GM12875 (cell line): ENCODE measurements at regions not wholly inside any gene's neighbourhood (a gene's known extent, or its start where the extent isn't known, plus 50 kb on each side); places are given as distances from the start of the nearest gene placed in this dataset.

Source experiments
- H3K4me3 ChIP-seq: one replicate; pipeline ENCODE4 v1.5.1; 2011; ENCODE audit warnings: low read depth, low read length, control low read depth
- CTCF ChIP-seq: IDR thresholded peaks from 2 replicates; pipeline ENCODE4 v1.5.1; 2011; ENCODE audit warnings: low read depth, mild to moderate bottlenecking, control low read depth, inconsistent platforms, low read length, moderate library complexity, borderline replicate concordance; ENCODE audit not compliant: insufficient read depth

GRCh38 chr2:121059651-121060649 is 225.1 kb downstream of the TFCP2L1 start:
- TF ChIP-seq CTCF, result no peak
- H3K4me3 ChIP-seq, result no peak overlapping the region

DNA sequence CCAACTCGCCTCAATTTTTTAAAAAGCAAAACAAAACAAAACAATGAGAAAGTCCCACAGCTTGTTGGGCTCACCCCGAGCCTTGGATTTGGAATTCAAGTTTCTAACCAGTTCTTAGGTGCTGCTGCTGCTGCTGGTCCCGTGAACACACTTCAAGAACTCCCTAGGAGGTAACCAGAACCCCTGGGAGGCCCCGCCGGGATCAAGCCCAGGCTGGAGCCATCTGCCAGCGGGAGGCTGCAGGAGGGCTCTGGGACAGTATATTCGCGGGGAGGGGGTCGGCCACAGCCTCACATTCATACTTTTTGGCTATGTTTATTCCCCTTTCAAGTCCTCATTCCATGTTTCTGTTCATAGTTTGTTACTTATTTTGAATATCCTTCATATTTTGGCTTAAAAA is 223.4 kb downstream of the TFCP2L1 start:
- H3K4me3 ChIP-seq, result no peak overlapping the region

GRCh38 chr2:121063471-121063870 is 221.5 kb downstream of the TFCP2L1 start:
- no peak overlapping the region for H3K4me3 ChIP-seq
- no peak for TF ChIP-seq CTCF

More for the DNA sequence above, 223.4 kb downstream of the TFCP2L1 start:
- no peak for TF ChIP-seq CTCF

DNA sequence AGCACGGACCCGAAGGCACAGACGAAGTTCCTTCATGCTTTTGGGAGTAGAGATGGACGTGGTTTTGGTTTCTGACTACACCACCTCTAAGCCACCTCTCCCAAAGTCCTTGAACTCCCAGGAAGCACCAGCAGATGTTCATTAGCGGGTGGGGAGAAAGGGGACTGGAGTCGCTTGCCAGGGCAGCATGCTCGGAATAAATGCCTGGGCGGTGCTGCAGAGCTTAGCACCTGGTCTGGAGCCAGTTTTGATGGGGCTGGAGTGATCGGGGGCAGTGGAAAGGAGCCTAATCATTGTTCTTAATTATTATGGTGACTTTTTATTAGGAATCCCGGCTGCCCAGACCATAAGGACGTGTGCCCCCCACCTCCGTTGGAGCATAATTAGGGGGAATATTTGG is 220.8 kb downstream of the TFCP2L1 start:
- no peak overlapping the region for H3K4me3 ChIP-seq
- TF ChIP-seq CTCF, result no peak

GRCh38 chr2:121065239-121065638 is 219.8 kb downstream of the TFCP2L1 start:
- no peak overlapping the region for H3K4me3 ChIP-seq
- TF ChIP-seq CTCF, result no peak

DNA sequence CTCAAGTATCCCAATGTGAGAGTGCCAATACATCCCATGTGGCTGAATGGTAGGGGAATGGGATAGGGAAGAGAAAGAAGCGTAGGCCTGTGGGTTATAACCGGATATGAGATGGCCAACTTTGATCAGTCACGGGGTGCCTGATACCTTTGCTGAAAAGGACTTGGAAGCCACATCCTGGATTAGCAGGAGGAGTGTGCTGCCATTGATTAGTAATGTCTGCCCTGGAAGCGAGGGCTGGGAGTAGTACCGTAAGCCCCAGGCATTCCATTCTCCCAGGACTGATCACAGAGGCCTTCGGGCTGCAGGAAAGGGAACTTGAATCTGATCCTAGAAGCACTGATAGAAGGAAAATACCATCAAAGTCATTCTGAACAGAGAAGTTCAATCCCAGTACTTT is 218.5 kb downstream of the TFCP2L1 start:
- no peak overlapping the region for H3K4me3 ChIP-seq
- no peak for TF ChIP-seq CTCF

DNA sequence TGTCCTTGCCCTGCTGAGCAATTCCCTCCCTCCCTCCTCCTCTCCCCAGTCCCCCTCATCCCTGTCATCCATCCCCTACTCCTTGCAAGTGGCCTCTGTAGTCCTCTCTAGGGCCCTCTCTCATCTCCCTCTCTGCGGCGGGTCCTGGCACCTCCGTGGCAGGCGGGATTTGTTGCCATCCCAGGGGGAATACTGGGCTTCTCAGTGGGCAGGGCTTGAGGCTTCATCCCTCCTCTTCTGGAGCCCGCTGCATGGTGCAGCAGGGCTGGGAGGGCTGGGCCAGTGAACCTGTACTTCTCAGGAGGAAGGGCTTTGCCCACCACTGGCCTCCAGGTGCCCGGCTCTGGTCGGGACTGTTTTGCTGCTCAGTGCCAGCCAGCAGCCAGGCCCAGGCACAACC is 216.2 kb downstream of the TFCP2L1 start:
- TF ChIP-seq CTCF, result no peak
- no peak overlapping the region for H3K4me3 ChIP-seq
